Tibial artery (tissue), 4 donors: ENCODE measurements at regions not wholly inside any gene's neighbourhood (a gene's known extent, or its start where the extent isn't known, plus 50 kb on each side); places are given as distances from the start of the nearest gene placed in this dataset.
"Not testable (repeated sequence)": the region's sequence is repeated elsewhere in the genome, so short reads cannot be mapped to it uniquely, and the experiment has no call there.

Experiments
- DNase-seq, 2 donors: peaks; one replicate each; pipeline ENCODE4 v3.0.0-alpha.2; 2019
- H3K27ac ChIP-seq, 2 donors: fragments of 200-600 bp; sonication (generic) in 1 of 2; 1 replicate in 1 of 2; 2 replicates in 1 of 2; pipeline ENCODE4 v1.5.1; 2018 to 2019; ENCODE audit warnings: mild to moderate bottlenecking in 1 of 2
- H3K27me3 ChIP-seq, 2 donors: fragments of 200-600 bp; sonication (generic) in 1 of 2; one replicate each; pipeline versions ENCODE4 v1.5.1 to v1.6.0; 2016 to 2019
- H3K36me3 ChIP-seq, 3 donors: fragments of 200-600 bp; sonication (generic) in 2 of 3; one replicate each; pipeline ENCODE4 v1.5.1; 2016 to 2019; ENCODE audit warnings: mild to moderate bottlenecking in 2 of 3
- H3K4me1 ChIP-seq, 4 donors: fragments of 200-600 bp; sonication (generic) in 2 of 4; 1 replicate in 3 of 4; 2 replicates in 1 of 4; pipeline ENCODE4 v1.5.1; 2016 to 2019
- H3K4me3 ChIP-seq, 2 donors: fragments of 200-600 bp; sonication (generic) in 1 of 2; 1 replicate in 1 of 2; 2 replicates in 1 of 2; pipeline ENCODE4 v1.5.1; 2018 to 2019; ENCODE audit warnings: mild to moderate bottlenecking in 2 of 2
- H3K9me3 ChIP-seq, 3 donors: fragments of 200-600 bp; sonication (generic) in 1 of 3; one replicate each; pipeline ENCODE4 v1.5.1; 2016 to 2019
- intact Hi-C: fragments of 100-400 bp; cut with DNase I; formaldehyde crosslinking; loops from one replicate; pipeline ENCODE4 v1.15.0; 2023; ENCODE audit warnings: low total_unique reads
- TF ChIP-seq, protein P1 (sequence below), 2 experiments: fragments of 200-600 bp in 1 of 2; fragments of 450-650 bp in 1 of 2; IDR thresholded peaks; one replicate each; pipeline ENCODE4 v1.5.1; 2017 to 2019; ENCODE audit warnings: antibody characterized with exemption in 2 of 2, mild to moderate bottlenecking in 1 of 2, moderate library complexity in 1 of 2

DNA sequence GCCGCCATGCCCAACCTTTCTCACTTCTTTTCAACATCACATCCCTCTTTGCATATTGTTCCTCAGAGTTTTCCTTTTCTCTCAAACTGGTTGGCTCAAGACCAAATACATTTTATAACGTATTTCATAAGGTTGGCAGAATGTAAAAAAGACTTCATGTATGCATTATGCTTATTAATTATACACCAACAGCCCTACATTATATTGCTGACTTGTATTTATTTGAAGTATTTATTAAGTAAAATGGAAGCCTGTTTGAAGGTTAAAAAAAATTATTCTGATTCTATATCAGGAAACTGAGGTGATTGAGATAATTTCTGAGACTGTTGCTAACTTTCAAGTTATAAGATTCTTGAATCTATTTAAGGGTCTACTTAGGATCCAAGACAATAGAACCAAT, 208.0 kb upstream of the KCNH7 start:
- no peaks in the 10 kb centered on the region for H3K4me1 ChIP-seq
- DNase-seq, result no peak
- TF ChIP-seq, protein P1, sequence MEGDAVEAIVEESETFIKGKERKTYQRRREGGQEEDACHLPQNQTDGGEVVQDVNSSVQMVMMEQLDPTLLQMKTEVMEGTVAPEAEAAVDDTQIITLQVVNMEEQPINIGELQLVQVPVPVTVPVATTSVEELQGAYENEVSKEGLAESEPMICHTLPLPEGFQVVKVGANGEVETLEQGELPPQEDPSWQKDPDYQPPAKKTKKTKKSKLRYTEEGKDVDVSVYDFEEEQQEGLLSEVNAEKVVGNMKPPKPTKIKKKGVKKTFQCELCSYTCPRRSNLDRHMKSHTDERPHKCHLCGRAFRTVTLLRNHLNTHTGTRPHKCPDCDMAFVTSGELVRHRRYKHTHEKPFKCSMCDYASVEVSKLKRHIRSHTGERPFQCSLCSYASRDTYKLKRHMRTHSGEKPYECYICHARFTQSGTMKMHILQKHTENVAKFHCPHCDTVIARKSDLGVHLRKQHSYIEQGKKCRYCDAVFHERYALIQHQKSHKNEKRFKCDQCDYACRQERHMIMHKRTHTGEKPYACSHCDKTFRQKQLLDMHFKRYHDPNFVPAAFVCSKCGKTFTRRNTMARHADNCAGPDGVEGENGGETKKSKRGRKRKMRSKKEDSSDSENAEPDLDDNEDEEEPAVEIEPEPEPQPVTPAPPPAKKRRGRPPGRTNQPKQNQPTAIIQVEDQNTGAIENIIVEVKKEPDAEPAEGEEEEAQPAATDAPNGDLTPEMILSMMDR (IDR thresholded peaks at IDR 0.05), result no peak
- H3K4me3 ChIP-seq, result no peak overlapping the region
- H3K27me3 ChIP-seq, result no peaks in the 10 kb centered on the region
- no peaks in the 10 kb centered on the region for H3K36me3 ChIP-seq
- H3K9me3 ChIP-seq, result no peaks in the 10 kb centered on the region
- intact Hi-C loops, result no loop called here
- H3K27ac ChIP-seq, result no peak overlapping the region

DNA sequence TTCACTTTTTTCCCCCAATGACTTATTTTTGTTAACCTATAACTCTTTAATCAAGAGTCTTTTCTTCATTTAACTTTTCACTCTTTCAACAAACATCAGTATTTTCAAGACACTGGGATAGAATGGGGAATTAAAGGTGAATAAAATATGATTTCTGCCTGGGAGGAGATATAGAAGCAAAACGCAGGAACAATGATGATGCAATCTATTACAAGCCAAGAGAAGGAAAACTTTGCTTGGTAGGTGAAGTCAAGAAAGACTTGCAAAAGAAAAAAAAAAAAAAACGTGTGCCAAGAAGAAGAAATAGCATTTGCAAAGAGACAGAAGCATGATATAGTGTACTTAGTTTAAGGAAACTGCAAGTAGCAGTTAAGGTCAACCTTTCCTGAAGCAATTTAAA, 207.3 kb upstream of the KCNH7 start:
- TF ChIP-seq, protein P1 (IDR thresholded peaks at IDR 0.05), result no peak
- H3K36me3 ChIP-seq, result no peaks in the 10 kb centered on the region
- no peak overlapping the region for H3K4me3 ChIP-seq
- H3K4me1 ChIP-seq, result no peaks in the 10 kb centered on the region
- H3K9me3 ChIP-seq, result no peaks in the 10 kb centered on the region
- H3K27ac ChIP-seq, result no peak overlapping the region
- intact Hi-C loops, result no loop called here
- no peaks in the 10 kb centered on the region for H3K27me3 ChIP-seq
- no peak for DNase-seq

DNA sequence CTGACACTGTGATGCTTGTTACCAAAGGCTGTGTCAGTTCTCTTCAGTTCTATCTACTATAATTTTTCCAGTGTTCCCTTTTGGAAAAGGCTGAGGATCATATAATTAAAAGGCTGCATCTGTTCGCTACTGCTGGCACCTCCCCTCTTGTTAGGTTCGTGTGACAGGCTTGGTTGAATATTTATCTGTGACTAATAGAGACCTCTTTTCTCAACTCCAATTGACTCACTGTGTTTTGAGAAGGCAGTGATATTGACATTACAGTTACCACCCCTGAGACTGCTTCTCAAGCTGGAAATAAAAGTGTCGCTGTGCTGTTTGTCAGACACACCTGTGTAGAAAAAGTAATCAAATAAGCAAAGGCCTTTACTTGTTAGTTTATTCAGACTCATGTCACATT, 205.5 kb upstream of the KCNH7 start:
- H3K27me3 ChIP-seq, result no peaks in the 10 kb centered on the region
- H3K36me3 ChIP-seq, result no peaks in the 10 kb centered on the region
- no peak for DNase-seq
- H3K9me3 ChIP-seq, result no peaks in the 10 kb centered on the region
- intact Hi-C loops, result no loop called here
- no peaks in the 10 kb centered on the region for H3K4me1 ChIP-seq
- no peak overlapping the region for H3K4me3 ChIP-seq
- no peak overlapping the region for H3K27ac ChIP-seq
- TF ChIP-seq, protein P1 (IDR thresholded peaks at IDR 0.05), result no peak

DNA sequence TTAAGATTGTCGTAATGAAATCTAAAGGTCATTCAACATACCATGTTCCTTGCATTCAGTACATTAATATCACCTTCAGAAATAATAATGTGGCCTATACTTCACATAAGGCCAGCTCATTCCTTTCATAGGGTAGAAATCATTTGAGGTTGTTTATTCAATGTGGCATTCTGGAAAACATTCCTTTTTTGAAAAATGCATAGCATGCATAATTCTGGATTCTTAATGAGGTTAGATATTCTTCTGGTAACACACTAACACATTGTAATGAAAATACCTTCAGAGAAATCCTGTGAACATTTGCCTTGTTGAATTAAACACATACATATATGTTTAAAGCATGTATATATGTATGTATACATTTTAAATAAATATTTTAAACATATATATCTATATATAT, 204.6 kb upstream of the KCNH7 start:
- TF ChIP-seq, protein P1 (IDR thresholded peaks at IDR 0.05), result no peak
- Histone ChIP-seq H3K36me3 (no peaks in the 10 kb centered on the region), H3K9me3 (no peaks in the 10 kb centered on the region), H3K4me3 (no peak overlapping the region), H3K4me1 (no peaks in the 10 kb centered on the region), H3K27ac (no peak overlapping the region), H3K27me3 (no peaks in the 10 kb centered on the region)
- intact Hi-C loops, result no loop called here
- DNase-seq, result no peak

DNA sequence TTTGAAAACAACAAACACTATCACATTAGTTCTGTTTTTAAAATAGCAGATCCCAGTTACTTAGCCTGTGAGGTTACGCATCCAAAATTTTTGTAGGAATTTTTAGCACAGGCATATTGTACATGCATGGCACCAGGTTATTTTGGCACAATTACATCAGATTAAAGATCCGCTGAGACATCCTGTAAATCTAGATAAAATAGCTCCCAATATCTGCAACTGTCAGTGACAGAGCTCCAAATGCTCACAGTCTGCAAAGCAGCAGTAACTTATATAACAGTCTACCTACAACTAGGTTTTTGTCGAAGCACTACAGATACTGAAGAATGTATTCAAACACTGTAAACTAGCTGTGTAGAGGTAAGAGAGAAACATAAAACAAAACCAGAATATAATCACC, 200.7 kb upstream of the KCNH7 start:
- no peaks in the 10 kb centered on the region for H3K9me3 ChIP-seq
- no peaks in the 10 kb centered on the region for H3K27me3 ChIP-seq
- no peak overlapping the region for H3K27ac ChIP-seq
- H3K4me1 ChIP-seq, result no peaks in the 10 kb centered on the region
- intact Hi-C loops, result no loop called here
- H3K36me3 ChIP-seq, result no peaks in the 10 kb centered on the region
- TF ChIP-seq, protein P1 (IDR thresholded peaks at IDR 0.05), result no peak
- no peak for DNase-seq
- H3K4me3 ChIP-seq, result no peak overlapping the region

DNA sequence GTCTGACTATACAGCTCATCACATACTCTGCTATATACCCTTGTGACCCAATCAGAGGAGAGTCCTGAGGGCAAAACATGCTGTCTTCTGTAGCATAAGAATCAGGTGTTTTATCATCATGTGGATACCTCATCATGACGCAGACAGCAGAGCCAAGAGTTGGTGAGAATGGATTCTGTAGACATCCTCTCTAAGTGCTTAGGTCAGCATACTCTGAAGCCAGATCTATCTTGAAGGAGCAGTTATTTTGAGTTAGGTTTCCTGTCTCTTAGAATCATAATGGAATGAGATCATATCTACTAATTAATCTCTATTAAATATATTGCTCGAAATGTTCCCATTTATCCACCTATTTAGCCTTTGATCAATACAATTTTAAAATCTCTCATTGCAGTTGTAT, 190.2 kb upstream of the KCNH7 start:
- Histone ChIP-seq H3K9me3 (no peaks in the 10 kb centered on the region), H3K4me3 (no peak overlapping the region), H3K4me1 (no peaks in the 10 kb centered on the region), H3K27ac (no peak overlapping the region), H3K27me3 (no peaks in the 10 kb centered on the region), H3K36me3 (no peaks in the 10 kb centered on the region)
- TF ChIP-seq, protein P1 (IDR thresholded peaks at IDR 0.05), result no peak
- intact Hi-C loops, result no loop called here
- DNase-seq, result no peak

DNA sequence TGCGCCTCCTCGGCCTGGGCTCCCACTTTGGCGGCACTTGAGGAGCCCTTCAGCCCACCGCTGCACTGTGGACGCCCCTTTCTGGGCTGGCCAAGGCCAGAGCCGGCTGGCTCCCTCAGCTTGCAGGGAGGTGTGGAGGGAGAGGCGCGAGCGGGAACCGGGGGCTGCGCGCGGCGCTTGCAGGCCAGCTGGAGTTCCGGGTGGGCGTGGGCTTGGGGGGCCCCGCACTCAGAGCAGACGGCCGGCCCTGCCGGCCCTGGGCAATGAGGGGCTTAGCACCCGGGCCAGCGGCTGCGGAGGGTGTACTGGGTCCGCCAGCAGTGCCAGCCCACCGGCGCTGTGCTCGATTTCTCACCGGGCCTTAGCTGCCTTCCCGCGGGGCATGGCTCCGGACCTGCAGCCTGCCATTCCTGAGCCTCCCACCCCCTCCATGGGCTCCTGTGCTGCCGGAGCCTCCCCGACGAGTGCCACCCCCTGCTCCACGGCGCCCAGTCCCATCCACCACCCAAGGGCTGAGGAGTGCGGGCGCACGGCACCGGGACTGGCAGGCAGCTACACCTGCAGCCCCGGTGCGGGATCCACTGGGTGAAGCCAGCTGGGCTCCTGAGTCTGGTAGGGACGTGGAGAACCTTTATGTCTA, 187.7 kb upstream of the KCNH7 start:
- H3K27me3 ChIP-seq, H3K9me3 ChIP-seq, H3K36me3 ChIP-seq, H3K4me1 ChIP-seq, intact Hi-C loops, H3K27ac ChIP-seq, H3K4me3 ChIP-seq, DNase-seq: not testable (repeated sequence)

DNA sequence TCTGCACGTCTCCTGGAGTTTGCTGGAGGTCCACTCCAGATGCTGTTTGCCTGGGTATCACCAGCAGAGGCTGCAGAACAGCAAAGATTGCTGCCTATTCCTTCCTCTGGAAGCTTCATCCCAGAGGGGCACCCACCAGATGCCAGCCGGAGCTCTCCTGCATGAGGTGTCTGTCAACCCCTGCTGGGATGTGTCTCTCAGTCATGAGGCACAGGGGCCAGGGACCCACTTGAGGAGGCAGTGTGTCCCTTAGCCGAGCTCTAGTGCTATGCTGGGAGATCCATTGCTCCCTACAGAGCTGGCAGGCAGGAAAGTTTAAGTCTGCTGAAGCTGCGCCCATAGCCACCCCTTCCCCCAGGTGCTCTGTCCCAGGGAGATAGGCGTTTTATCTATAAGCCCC, 178.3 kb upstream of the KCNH7 start:
- DNase-seq, H3K4me1 ChIP-seq, H3K9me3 ChIP-seq, H3K27ac ChIP-seq, intact Hi-C loops, H3K27me3 ChIP-seq, H3K36me3 ChIP-seq, H3K4me3 ChIP-seq: not testable (repeated sequence)
